Panc1 (cell line): ENCODE measurements at regions not wholly inside any gene's neighbourhood (a gene's known extent, or its start where the extent isn't known, plus 50 kb on each side); places are given as distances from the start of the nearest gene placed in this dataset.

Experiments
- POLR2AphosphoS5 ChIP-seq: IDR thresholded peaks from 2 replicates; pipeline ENCODE4 v1.6.1; 2012; ENCODE audit warnings: mild to moderate bottlenecking, low read depth, low read length, moderate library complexity
- TF ChIP-seq, protein P1 (sequence below): fragments of 450-650 bp; IDR thresholded peaks from 2 replicates; pipeline ENCODE4 v1.5.1; 2017; ENCODE audit warnings: mild to moderate bottlenecking

DNA sequence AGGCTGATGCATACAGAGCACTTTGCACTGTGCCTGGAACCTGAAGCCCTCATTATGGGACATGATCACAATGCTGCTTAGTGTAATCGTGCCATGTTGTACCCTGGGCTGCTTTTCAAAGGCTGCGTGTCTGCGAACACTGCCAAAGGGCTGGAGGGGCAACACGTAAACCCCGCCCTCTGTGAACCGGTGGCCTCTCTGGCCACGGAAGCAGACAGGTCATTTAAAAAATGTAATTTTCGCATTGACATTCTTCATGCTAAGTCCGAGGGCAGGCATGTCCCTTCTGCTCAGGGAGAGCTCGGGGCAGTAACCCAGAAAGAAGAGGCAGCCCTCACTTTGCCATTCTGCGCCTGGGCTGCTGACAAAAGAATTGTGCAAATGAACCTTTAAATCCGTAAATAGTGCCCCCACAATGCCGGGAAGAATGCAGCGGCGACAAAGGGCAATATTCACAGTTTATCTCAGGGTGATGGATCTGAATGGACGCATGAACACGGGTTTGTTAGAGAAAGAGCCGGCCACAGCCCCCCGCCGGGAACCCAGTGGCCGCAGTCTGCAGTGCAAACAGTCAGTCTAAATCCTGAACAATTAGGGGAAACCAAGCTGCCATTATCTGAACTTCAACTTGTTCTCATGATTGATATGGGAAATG lies 226.1 kb downstream of the MYCN start:
- TF ChIP-seq, protein P1, sequence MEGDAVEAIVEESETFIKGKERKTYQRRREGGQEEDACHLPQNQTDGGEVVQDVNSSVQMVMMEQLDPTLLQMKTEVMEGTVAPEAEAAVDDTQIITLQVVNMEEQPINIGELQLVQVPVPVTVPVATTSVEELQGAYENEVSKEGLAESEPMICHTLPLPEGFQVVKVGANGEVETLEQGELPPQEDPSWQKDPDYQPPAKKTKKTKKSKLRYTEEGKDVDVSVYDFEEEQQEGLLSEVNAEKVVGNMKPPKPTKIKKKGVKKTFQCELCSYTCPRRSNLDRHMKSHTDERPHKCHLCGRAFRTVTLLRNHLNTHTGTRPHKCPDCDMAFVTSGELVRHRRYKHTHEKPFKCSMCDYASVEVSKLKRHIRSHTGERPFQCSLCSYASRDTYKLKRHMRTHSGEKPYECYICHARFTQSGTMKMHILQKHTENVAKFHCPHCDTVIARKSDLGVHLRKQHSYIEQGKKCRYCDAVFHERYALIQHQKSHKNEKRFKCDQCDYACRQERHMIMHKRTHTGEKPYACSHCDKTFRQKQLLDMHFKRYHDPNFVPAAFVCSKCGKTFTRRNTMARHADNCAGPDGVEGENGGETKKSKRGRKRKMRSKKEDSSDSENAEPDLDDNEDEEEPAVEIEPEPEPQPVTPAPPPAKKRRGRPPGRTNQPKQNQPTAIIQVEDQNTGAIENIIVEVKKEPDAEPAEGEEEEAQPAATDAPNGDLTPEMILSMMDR, result no peak
- TF ChIP-seq POLR2AphosphoS5, result no peak
